ENCODE measurements at regions not wholly inside any gene's neighbourhood (a gene's known extent, or its start where the extent isn't known, plus 50 kb on each side); places are given as distances from the start of the nearest gene placed in this dataset.

DNA sequence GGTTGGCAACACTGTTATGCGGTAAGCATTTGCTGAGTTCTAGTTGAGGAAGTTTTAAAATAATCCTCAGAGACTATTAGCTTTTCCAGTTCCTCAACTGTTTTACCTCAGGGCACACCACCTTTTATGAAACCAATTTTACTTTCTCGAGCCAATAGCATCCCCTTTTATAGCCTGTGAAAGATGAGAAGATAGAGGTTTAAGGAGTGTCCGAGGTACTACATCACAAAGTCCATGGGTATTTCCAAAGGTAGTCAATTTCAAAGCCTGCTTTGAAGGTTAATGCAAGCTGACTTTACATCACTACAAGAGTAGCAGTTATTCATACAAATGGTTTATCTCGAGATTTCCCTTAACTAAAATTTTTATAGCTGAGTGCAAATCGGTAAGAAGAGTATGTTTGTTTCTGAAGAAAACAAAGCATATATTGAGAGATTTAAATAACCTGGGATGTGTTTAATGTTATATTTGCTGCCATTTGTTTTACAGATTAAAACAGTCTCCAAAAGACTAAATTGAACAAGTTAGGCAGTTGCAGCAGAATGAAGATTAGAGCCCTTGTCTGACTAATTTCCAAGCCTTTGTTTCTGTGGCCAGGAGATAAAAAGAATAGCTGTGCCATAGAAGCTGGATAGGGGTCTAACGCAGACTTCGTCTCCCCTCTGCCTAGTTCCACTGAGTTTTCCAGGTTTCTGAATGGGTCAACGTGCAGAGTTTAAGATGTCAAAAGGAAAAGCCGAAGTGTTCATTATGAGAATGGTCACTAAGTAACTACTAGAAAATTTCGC is 74.7 kb upstream of the TRPC4 start:
- no peak overlapping the region for H3K4me3 ChIP-seq (ENCODE audit: low read depth, low read length, poor library complexity, severe bottlenecking)
- no peaks in the 10 kb centered on the region for H3F3A ChIP-seq (ENCODE audit: insufficient read depth, low read length)
- H3K27me3 ChIP-seq (ENCODE audit: insufficient read depth, low read length), result no peaks in the 10 kb centered on the region
- TF ChIP-seq, protein P1, sequence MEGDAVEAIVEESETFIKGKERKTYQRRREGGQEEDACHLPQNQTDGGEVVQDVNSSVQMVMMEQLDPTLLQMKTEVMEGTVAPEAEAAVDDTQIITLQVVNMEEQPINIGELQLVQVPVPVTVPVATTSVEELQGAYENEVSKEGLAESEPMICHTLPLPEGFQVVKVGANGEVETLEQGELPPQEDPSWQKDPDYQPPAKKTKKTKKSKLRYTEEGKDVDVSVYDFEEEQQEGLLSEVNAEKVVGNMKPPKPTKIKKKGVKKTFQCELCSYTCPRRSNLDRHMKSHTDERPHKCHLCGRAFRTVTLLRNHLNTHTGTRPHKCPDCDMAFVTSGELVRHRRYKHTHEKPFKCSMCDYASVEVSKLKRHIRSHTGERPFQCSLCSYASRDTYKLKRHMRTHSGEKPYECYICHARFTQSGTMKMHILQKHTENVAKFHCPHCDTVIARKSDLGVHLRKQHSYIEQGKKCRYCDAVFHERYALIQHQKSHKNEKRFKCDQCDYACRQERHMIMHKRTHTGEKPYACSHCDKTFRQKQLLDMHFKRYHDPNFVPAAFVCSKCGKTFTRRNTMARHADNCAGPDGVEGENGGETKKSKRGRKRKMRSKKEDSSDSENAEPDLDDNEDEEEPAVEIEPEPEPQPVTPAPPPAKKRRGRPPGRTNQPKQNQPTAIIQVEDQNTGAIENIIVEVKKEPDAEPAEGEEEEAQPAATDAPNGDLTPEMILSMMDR (IDR thresholded peaks at IDR 0.05; ENCODE audit: low read length), result no peak
- TF ChIP-seq EZH2 (IDR thresholded peaks at IDR 0.05; ENCODE audit: borderline replicate concordance, low read length), result no peak
- no peaks in the 10 kb centered on the region for H3K4me1 ChIP-seq (ENCODE audit: insufficient read depth, low read length, severe bottlenecking)
- H3K9me2 ChIP-seq (ENCODE audit: low read depth, low read length), result no peaks in the 10 kb centered on the region
- no peak overlapping the region for H3K9ac ChIP-seq (ENCODE audit: low read length)
- H3K9me3 ChIP-seq (ENCODE audit: low read length), result no peaks in the 10 kb centered on the region
- H3K27ac ChIP-seq (ENCODE audit: low read depth, low read length, poor library complexity, severe bottlenecking), result no peak overlapping the region
- no peaks in the 10 kb centered on the region for H4K20me1 ChIP-seq (ENCODE audit: insufficient read depth, low read length)
- no peaks in the 10 kb centered on the region for H3K36me3 ChIP-seq (ENCODE audit: insufficient read depth, low read length)
- no peak overlapping the region for H2AFZ ChIP-seq (ENCODE audit: low read length)
- H3K79me2 ChIP-seq (ENCODE audit: insufficient read depth, low read length), result no peaks in the 10 kb centered on the region
- H3K4me2 ChIP-seq (ENCODE audit: low read length), result no peak overlapping the region

DNA sequence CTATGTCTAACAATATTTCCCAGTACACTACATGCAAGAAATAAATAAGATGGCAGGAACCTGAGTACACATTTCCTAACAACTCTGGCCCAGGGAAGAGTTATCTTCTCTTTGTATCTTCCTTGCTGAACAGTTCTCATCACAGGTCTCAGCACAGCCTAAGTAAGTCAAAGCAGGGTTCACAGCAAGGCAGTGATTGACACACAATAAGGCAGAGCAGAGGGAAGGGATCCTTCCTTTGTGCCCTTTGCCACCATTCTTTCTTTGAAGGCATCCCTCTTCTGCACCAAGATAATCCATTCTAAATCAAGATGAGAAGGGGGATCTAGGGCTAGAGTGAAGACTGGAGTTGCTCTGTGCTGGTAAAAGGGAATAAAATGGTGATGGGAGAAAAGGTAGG is 73.4 kb upstream of the TRPC4 start:
- Histone ChIP-seq H3K4me3 (ENCODE audit: low read depth, low read length, poor library complexity, severe bottlenecking) (no peak overlapping the region), H4K20me1 (ENCODE audit: insufficient read depth, low read length) (no peaks in the 10 kb centered on the region)
- no peak for TF ChIP-seq EZH2 (IDR thresholded peaks at IDR 0.05; ENCODE audit: borderline replicate concordance, low read length)
- TF ChIP-seq, protein P1 (IDR thresholded peaks at IDR 0.05; ENCODE audit: low read length), result no peak

DNA sequence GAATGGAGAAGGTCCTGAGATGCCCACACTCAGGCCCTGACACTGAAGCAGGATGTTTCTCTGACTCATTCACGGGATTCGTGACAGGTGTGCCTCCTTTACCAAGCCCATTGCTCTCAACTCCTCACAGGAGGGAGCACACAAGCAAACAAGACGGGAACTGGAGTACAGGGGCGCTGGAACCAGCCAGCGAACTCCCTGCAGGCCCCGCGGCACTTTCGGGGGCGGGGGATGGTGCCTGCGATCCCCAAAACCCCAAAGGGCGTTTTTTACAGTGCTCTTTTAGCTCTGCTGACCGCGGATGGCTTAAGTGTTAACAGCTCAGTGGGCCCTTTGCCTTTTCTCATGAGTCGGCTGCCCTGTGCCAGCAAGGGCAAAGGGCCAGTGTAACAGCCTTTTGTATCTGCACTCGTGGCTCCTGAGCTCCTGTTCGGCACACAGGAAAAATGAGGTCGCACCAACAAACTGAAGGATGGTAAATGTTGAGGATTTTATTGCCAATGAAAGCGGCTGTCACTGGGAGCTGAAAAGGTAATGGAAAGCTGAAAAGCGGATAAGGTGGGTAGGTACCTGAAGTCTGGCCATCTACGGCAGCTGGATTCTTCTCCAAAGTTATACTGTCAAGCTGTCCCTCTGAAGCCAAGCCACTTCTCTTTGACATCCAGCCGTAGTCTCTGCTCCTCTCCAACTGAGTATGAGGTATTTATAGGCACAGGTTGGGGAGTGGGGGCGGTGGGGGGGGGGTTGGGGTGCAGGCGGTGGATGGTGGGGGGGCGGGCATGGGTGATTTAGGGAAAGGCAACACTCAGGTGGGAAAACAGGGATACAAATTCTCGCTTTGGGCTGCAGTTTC is 65.0 kb upstream of the TRPC4 start:
- Histone ChIP-seq H3F3A (ENCODE audit: insufficient read depth, low read length) (no peaks in the 10 kb centered on the region), H2AFZ (ENCODE audit: low read length) (no peak overlapping the region), H3K36me3 (ENCODE audit: insufficient read depth, low read length) (no peaks in the 10 kb centered on the region), H3K9me2 (ENCODE audit: low read depth, low read length) (no peaks in the 10 kb centered on the region), H3K4me1 (ENCODE audit: insufficient read depth, low read length, severe bottlenecking) (no peaks in the 10 kb centered on the region), H3K79me2 (ENCODE audit: insufficient read depth, low read length) (no peaks in the 10 kb centered on the region), H3K9me3 (ENCODE audit: low read length) (no peaks in the 10 kb centered on the region), H3K27ac (ENCODE audit: low read depth, low read length, poor library complexity, severe bottlenecking) (no peak overlapping the region), H3K4me3 (ENCODE audit: low read depth, low read length, poor library complexity, severe bottlenecking) (no peak overlapping the region), H3K9ac (ENCODE audit: low read length) (no peak overlapping the region), H3K4me2 (ENCODE audit: low read length) (no peak overlapping the region), H4K20me1 (ENCODE audit: insufficient read depth, low read length) (no peaks in the 10 kb centered on the region), H3K27me3 (ENCODE audit: insufficient read depth, low read length) (no peaks in the 10 kb centered on the region)
- TF ChIP-seq, protein P1 (IDR thresholded peaks at IDR 0.05; ENCODE audit: low read length), result no peak
- TF ChIP-seq EZH2 (IDR thresholded peaks at IDR 0.05; ENCODE audit: borderline replicate concordance, low read length), result no peak

More for the DNA sequence above, 73.4 kb upstream of the TRPC4 start:
- Histone ChIP-seq H3K27me3 (ENCODE audit: insufficient read depth, low read length) (no peaks in the 10 kb centered on the region), H3K9me3 (ENCODE audit: low read length) (no peaks in the 10 kb centered on the region), H3K9ac (ENCODE audit: low read length) (no peak overlapping the region), H3K79me2 (ENCODE audit: insufficient read depth, low read length) (no peaks in the 10 kb centered on the region), H3K27ac (ENCODE audit: low read depth, low read length, poor library complexity, severe bottlenecking) (no peak overlapping the region), H2AFZ (ENCODE audit: low read length) (no peak overlapping the region), H3K4me1 (ENCODE audit: insufficient read depth, low read length, severe bottlenecking) (no peaks in the 10 kb centered on the region), H3K9me2 (ENCODE audit: low read depth, low read length) (no peaks in the 10 kb centered on the region), H3K36me3 (ENCODE audit: insufficient read depth, low read length) (no peaks in the 10 kb centered on the region), H3F3A (ENCODE audit: insufficient read depth, low read length) (no peaks in the 10 kb centered on the region), H3K4me2 (ENCODE audit: low read length) (no peak overlapping the region)

Measured in OCI-LY1 (cell line).